Chondrocyte (in vitro differentiated cells): ENCODE measurements at regions not wholly inside any gene's neighbourhood (a gene's known extent, or its start where the extent isn't known, plus 50 kb on each side); places are given as distances from the start of the nearest gene placed in this dataset.

ENCODE experiments used
- DNase-seq: peaks from one replicate; pipeline ENCODE4 v3.0.0; 2021; ENCODE audit warnings: mixed read lengths, low spot score
- H3K27ac Mint-ChIP-seq: one replicate; pipeline ENCODE4 v1.8.0; 2021; ENCODE audit warnings: mild to moderate bottlenecking, moderate library complexity, mixed read lengths; ENCODE audit not compliant: unreplicated experiment
- H3K27me3 Mint-ChIP-seq: 2 replicates; pipeline ENCODE4 v1.8.0; 2021; ENCODE audit warnings: low read depth, mixed read lengths
- H3K36me3 Mint-ChIP-seq: 2 replicates; pipeline ENCODE4 v1.8.0; 2021; ENCODE audit warnings: low read depth, mixed read lengths
- H3K4me1 Mint-ChIP-seq: 2 replicates; pipeline ENCODE4 v1.8.0; 2021; ENCODE audit warnings: low read depth, mild to moderate bottlenecking, mixed read lengths
- H3K4me3 Mint-ChIP-seq: one replicate; pipeline ENCODE4 v1.8.0; 2021; ENCODE audit warnings: mild to moderate bottlenecking, moderate library complexity, mixed read lengths; ENCODE audit not compliant: unreplicated experiment
- H3K9me3 Mint-ChIP-seq: 2 replicates; pipeline ENCODE4 v1.8.0; 2021; ENCODE audit warnings: low read depth, mixed read lengths
- TF ChIP-seq, protein P1 (sequence below): fragments of 200-600 bp; sonication (generic); IDR thresholded peaks from 2 replicates; pipeline ENCODE4 v1.5.0; 2021; ENCODE audit warnings: antibody characterized with exemption, mild to moderate bottlenecking, moderate library complexity

DNA sequence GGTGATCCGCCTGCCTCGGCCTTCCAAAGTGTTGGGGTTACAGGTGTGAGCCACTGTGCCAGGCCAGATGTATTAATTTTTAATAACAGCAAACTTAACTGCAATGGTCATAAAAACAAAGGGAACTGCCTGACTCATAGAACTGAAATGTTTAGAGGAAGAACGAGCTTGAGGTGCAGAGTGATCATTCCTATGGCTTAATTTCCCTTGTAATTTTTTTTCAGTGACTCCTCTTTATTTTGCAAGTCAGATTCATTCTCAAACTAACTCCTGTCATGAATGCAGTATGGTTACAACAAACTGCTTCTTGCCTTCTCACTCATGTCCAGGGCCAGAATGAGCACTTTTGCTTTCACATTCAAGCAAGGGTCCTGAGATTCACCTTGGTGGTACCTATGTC is 231.3 kb downstream of the HAPSTR1 start:
- Mint-ChIP-seq H3K27me3 (no peaks in the 10 kb centered on the region), H3K36me3 (no peaks in the 10 kb centered on the region), H3K27ac (no peak overlapping the region), H3K4me1 (no peaks in the 10 kb centered on the region), H3K9me3 (peaks cover 19% of the 10 kb centered on the region), H3K4me3 (no peak overlapping the region)
- TF ChIP-seq, protein P1, sequence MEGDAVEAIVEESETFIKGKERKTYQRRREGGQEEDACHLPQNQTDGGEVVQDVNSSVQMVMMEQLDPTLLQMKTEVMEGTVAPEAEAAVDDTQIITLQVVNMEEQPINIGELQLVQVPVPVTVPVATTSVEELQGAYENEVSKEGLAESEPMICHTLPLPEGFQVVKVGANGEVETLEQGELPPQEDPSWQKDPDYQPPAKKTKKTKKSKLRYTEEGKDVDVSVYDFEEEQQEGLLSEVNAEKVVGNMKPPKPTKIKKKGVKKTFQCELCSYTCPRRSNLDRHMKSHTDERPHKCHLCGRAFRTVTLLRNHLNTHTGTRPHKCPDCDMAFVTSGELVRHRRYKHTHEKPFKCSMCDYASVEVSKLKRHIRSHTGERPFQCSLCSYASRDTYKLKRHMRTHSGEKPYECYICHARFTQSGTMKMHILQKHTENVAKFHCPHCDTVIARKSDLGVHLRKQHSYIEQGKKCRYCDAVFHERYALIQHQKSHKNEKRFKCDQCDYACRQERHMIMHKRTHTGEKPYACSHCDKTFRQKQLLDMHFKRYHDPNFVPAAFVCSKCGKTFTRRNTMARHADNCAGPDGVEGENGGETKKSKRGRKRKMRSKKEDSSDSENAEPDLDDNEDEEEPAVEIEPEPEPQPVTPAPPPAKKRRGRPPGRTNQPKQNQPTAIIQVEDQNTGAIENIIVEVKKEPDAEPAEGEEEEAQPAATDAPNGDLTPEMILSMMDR = no peak
- no peak for DNase-seq

DNA sequence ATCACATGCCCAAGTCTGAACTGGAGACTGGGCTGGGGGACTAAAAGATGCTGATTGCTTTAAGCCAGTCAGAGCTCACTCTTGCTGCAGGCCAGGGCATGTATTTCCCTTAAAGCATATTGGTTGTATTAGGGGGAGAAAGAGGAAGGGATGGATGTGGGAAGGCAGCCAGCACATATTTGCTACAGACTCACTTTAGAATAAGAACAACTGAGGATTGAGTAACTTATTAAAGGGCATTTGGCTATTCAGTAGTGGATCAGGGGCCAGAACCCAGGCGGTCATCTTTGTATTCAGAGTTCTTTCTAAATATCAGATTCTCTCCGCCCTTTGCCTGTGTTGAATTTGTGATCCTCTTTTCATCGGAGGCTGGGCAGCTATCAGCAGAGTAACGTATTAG is 231.7 kb downstream of the HAPSTR1 start:
- H3K27ac Mint-ChIP-seq = no peak overlapping the region
- peaks cover 19% of the 10 kb centered on the region for H3K9me3 Mint-ChIP-seq

DNA sequence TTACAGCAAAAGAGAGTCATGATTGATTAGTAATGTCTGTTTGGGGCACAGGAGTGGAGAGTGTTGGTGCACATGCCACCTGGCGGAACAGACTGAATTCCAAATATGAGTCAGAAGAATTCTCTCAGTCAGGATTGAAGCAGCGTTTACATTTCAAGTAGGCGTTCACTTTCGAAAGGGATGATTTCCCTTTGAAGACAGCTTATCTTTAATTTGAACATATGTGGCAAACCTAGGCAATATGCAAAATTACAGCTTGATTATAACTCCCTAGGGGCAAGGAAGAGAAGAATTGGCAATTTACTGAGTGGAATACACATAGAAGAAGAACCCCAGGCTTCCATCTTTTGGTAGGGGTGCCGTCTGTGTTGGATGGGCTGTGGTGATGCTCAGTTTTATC is 235.8 kb downstream of the HAPSTR1 start:
- Mint-ChIP-seq H3K36me3 (no peaks in the 10 kb centered on the region), H3K4me3 (no peak overlapping the region), H3K9me3 (no peaks in the 10 kb centered on the region), H3K27me3 (peaks cover 7% of the 10 kb centered on the region), H3K27ac (no peak overlapping the region), H3K4me1 (peaks cover 7% of the 10 kb centered on the region)
- no peak for DNase-seq
- TF ChIP-seq, protein P1 = no peak

More for the DNA sequence above, 231.7 kb downstream of the HAPSTR1 start:
- Mint-ChIP-seq H3K4me3 (no peak overlapping the region), H3K27me3 (no peaks in the 10 kb centered on the region), H3K36me3 (no peaks in the 10 kb centered on the region), H3K4me1 (no peaks in the 10 kb centered on the region)
- TF ChIP-seq, protein P1 = no peak
- DNase-seq = no peak

DNA sequence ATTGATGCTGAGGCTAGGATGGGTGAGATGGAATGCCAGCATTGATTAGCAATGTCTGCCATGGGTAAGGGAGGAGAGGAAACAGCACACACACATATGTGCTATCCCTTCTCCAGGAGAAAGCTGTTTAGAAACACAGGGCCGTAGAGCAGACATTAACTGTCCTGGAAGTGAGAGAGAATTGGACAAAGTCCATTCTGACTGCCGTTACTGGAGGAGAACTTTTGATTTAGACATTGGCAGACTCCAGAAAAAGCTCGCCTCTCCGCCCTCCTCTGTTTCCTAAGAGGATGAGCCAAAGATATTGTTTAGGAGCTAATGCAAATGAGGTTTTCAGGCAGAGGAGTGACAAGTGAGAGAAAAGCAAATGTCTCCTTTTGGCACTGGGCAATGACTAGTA is 237.0 kb downstream of the HAPSTR1 start:
- Mint-ChIP-seq H3K4me1 (peaks cover 7% of the 10 kb centered on the region), H3K27ac (no peak overlapping the region), H3K4me3 (no peak overlapping the region), H3K36me3 (no peaks in the 10 kb centered on the region), H3K9me3 (peaks cover 3% of the 10 kb centered on the region), H3K27me3 (peaks cover 7% of the 10 kb centered on the region)
- DNase-seq = no peak
- TF ChIP-seq, protein P1 = no peak

DNA sequence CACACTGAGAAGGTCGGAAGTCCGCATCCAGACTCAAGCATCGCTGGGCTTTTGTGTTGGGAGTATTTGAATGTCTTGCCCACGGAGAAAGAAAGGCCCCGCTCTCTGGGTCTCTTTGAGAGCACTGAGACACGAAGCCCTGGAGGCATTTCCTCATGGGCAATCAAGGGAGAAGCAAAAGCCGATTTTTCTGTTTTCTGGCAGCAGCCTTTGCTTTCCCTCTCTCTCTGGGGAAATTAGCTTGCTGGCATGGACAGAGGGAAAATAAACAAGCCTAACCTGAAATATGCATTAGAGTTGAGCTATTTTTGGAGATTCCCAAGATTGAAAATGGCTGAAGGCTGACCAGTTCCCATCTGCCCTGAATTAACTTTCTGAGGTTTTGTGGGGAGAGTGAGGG is 238.7 kb downstream of the HAPSTR1 start:
- Mint-ChIP-seq H3K27ac (no peak overlapping the region), H3K9me3 (peaks cover 3% of the 10 kb centered on the region), H3K27me3 (peaks cover 7% of the 10 kb centered on the region), H3K4me1 (peaks cover 7% of the 10 kb centered on the region), H3K4me3 (no peak overlapping the region), H3K36me3 (no peaks in the 10 kb centered on the region)
- TF ChIP-seq, protein P1 = no peak
- no peak for DNase-seq
